NCI-H2107 treated with DMSO at 0.1 percent for 48 hours (cell line): ENCODE measurements at regions not wholly inside any gene's neighbourhood (a gene's known extent, or its start where the extent isn't known, plus 50 kb on each side); places are given as distances from the start of the nearest gene placed in this dataset.

Experiments
- DNase-seq: peaks from one replicate; lab custom pipeline; 2025; ENCODE audit not compliant: unreplicated experiment; lab: John Stamatoyannopoulos, UW

DNA sequence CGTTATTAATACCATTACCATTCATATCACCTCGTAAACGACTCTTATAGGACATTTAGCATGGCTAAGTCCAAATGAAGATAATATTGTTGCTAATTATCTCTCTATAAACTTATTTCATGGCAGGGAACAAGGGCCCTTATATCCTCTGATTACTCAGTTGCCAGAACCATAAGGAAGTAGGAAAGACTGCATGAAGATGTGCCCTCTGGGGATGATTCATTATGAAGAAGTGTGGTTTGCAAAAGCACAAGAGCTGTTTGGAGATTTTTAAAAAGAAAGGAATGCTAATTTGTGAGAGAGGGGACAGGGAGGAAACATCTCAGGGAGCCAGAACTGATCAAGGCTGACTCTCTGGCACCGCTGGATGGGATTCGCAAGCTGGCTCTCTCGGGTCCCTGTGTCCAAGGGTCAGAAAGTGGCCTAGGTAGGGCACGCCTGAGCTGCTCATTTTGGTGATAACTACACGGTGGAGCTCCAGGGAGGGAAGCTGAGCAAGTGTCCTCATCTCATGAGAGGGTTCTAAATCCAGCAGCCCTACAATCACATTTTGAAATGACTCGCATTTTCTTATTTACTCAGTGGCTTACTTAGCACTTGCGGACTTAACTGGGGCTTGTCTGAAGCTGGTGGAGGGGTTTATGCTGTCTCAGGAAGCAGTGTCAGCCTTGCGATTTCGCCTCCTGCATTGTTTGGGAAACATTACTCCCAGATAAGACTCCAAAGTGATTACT, 136.8 kb downstream of the C5orf15 start:
- DNase-seq: no peak

DNA sequence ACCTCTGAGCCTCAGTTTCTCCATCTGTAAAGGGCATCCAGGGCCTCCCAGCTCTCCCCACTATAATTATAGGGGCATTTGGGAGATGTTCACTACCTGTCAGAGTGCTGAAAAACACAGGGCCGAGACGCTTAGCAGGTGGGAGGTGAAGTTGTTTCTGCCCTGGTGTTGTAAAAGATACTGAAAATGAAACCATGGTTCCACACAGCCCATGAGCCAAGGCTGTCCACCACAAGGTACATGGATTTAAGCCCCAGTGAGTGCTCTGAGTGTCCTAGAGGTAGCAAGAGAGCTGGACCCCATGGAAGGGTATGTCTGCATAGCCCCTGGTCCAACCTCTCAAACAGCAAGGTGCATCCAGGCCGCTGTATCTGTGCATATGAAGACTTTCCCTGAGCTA, 137.5 kb downstream of the C5orf15 start:
- DNase-seq: no peak

DNA sequence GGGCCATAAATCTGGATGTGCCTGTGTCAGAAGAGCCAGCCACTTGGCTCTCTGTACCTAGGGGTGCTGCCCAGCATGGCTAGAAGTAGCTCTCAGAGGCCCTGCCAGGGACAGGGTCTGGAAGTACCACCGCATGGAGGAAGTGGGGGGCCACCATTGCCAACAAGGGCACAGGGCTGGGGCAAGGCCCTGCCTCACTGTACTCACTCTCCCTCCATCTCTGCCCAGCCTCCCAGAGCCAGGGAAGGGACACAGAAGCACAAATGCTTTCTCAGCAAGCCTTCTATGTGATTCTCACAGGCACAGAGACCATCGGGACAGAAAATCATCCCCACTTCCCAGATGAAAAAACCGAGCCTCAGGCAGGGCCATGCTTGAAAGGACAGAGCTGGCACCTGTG, 138.1 kb downstream of the C5orf15 start:
- DNase-seq: no peak

DNA sequence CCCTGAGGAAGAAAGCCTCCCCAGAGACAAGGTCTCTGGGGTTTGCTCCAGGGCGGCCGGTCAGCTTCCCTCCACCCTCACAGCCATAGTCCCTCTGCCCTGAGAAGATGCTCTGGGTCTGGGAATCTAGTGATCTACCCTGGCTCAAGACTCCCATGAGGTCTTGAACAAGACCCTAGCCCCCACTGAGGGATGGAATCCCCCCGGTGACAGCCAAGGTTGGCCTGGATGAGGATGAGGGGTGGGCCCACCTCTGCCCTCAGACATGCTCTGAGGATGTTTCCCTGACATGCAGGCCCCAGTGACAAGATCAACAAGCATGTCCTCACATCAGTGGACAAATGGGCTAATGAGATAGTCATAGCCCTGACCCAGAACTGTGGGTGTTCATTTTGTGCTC, 138.6 kb downstream of the C5orf15 start:
- DNase-seq: no peak

DNA sequence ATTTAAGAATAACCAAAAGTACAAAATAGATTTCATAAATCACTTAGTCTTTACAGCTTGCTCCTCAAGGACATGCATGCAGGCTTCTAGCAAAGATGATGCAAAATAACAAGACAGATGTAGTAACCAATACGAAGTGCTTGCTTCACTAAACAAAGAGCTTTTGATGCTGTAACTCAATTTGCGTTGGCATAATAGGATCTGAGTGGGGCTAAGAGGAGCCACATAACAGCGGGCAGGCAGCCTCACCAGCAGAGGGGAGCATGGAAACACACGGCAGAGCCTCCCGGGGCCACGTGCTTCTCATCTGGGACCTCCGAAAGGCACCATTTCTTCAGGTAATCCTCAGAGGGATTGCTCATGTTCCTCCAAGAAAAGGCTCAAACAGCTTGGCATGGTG, 139.7 kb downstream of the C5orf15 start:
- no peak for DNase-seq

DNA sequence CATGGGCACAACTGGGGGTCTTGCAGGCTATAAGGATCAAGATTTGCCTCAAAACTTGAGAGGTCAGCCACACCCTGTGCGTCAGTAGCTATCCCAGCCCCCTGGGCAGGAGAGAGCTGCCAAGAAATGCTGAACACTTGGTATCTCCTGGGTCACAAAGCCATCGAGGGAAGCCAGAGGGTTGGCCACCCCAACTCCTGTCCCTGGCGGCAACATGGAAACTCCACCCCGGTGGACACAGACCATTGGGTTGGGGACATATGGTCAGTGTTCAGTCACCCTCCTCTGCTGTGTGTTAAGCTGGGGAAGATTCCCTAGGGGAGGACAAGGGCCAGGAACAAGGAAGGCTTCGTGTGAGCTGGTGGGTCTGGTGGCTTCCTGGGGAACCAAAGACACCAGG, 140.6 kb downstream of the C5orf15 start:
- DNase-seq: no peak

DNA sequence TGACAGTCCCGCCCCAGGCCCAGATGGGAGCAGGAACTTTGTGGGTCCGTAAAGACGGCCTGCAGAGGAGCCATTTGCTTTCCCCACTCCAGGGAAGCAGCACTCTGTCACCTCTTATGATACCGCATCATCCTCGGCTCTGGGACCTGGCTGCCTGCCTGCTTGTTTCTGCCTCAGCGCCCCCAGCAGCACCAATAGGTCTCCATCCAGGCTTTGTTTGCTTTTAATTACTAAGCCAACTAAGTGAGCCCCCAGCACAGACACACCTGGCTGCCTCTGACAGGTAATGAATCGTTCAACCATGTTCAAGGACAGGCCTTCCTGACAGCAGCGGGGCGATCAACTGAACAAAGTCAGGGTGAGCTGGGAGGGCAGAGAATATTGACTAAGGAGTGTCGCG, 141.4 kb downstream of the C5orf15 start:
- DNase-seq: peak; percentile 16

DNA sequence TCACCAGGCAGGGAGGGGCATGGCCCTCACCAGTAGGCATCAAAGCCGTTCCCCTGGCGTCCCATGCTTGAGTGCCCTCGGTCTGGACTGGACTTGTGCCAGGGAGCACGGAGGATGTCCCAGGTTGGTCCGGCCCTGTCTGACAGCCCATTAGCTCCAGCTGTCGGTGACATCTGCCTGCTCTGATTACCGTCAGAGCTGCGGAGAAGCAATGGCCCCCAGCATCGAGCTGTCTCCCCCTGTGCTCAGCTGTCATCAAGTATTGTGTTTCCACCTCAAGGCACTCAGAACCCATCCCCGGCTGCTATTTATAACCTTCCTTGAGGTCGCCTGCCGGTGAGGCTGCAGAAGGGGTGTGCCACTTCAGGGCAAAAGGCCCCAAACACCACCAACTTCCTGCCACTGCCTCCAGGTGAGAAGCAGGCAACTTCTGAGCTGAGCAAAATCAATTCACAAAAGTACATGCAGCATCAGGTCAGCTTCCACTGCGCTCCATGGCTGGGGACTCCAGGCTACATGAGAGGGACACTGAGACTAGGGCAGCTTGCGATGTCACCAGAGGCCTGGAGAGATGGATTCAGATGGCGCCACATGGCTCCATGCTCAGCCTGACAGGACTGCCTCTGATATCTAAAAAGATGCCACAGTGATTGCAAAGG, 142.7 kb downstream of the C5orf15 start:
- no peak for DNase-seq

DNA sequence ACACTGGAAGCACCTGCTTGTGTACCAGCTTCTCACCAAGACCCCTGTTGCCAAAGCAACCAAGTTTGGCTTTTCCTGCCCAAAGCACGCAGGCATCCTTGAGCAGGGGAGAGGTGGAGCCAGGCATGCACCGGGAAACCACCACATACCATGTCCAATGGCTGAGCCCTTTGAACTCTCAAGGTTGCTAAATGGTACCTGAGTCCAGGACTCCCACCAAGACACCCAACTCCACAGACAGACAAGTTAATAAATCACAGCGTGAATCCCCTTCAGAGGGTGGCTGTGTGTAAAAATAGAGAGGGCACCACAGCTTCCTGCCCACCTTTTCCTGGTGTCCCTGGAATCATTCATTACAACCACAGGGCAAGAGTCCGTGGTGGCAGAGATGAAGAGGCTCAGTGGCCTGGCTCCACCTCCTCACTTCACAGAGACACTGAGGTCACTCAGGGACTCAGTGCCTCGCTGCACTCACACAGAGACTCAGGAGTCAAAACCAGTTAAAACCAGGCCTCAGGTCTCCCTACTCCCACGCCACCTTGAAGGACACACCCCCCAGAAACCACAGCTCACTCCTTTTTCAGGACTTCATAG, 143.7 kb downstream of the C5orf15 start:
- no peak for DNase-seq

DNA sequence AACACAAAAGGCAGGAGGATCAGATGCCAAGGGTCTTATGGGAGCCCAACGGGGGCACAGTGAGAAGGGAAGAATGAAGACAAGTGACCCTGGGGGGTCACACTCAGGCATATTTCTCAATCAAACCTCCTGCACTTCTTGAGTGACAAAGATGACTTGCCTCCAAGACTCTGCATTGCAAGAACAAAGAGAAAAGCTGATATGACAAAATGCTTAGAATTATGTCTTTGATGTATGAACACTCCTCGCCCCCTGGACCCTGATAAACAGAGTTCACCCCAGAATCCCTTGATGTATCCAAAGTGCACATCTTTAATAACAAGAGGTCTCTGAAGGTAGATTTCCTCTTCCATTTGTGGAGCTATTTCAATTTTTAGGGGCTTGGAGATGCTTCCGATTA, 146.5 kb downstream of the C5orf15 start:
- no peak for DNase-seq

DNA sequence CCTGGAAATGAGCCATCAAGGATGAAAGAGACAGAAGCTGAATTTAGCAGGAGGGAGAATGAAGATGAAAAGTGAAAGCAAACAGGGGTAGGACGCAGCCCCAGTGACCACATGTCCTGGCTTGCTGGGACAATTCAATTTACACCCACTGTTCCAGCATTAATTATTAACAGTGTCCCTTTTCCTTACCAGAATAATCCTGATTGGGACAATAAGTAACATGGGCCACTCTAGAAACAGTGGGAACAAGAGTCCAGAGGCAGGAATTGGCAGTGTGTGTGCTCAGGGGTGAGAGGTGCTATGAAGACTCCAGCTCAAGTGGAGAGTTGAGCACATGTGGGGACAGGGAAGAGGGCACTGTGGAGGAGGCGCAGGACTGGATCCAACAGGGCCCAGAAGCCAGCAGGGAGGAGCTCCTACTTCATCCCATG, 147.1 kb downstream of the C5orf15 start:
- no peak for DNase-seq

DNA sequence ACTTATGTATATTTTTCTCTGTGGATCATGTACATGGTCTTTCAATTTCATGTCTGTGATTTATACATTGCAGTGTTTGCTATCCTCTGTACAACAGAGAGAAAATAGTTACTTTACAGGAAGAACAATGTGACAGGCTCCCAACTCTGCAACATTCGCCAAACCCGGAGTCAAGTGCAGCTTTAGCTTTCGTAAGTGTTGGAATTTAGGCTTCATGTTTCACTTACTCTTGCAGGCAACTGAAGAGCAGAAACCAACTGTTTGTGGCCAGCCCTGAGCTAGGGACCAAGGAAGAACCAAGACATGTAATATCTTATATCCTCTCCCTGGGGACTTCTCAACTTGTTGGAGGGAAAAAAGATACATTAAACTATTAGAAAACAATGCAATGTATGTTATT, 147.9 kb downstream of the C5orf15 start:
- no peak for DNase-seq

DNA sequence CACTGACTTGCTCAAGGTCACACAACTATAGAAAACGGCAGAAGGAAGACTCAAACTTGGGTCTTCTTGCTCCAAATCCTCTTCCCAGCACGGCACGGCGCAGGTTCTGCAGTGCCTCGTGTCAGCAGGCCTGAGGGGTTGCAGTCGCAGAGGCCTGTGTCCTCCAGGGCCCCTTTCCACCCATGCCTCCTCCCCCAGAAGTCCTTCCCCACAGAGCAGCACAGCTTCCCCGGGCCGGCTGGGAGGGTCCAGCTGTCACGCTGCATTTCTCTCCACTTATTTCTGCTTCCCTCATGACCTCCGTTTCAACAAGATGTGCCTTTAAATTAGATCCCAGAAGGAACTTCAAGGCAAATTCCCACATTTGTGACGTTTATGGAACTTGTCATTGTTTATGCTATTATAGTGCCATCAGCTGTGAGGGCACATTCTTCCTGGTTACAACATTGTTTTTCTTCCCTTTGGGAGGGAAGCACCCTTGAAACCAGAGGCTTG, 148.4 kb downstream of the C5orf15 start:
- no peak for DNase-seq

DNA sequence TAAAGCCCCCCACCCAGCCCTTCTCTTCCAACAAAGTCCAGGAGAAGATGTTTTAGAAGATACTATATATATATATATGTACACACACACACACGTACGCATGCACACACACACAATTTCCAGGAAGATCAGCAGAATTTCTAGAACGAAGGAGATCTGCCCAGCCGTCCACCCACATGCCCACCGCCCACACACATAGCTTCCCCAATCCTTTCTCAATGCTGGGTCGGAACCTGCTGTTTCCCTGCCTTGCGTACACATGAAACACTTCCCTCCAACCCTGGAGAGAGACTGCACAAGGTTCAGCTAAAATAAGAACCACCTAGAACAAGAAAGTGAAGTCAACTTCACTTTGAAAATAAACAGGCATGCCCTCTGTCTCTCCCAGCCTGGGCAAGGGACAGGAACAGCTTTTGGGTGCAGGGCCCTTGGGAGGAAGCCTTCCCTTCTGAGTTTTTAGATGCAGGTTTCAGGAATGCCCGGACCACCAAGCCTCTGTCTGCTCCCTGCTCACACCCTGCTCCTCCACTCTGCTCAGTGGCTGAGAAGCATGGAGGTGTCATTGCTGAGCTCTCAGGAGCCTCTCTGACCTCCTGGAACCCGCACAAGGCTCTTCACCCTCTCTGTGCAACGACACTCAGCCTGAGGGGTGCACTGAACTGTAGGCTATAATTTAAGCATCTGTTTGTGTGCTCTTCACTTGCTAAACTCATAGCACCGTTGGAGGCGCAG, 149.4 kb downstream of the C5orf15 start:
- no peak for DNase-seq

DNA sequence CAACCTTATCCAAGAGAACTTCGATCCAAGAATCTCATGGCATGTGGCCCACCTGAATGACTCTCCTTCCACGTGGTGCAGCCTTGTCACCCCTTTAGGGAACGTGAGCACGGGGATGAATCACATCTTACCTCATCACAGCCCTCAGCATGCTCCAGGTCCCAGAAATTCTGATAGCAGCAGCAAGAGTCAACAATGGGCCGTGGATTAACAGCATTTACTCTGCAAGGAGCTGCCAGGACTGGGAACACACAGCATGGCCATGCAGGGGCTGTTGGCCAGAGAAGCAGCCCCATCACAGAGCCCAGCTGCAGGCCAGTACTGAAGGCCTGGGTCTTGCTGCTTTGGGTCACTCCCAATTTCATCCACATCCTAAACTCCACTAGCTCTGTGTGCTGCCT, 150.4 kb downstream of the C5orf15 start:
- no peak for DNase-seq

DNA sequence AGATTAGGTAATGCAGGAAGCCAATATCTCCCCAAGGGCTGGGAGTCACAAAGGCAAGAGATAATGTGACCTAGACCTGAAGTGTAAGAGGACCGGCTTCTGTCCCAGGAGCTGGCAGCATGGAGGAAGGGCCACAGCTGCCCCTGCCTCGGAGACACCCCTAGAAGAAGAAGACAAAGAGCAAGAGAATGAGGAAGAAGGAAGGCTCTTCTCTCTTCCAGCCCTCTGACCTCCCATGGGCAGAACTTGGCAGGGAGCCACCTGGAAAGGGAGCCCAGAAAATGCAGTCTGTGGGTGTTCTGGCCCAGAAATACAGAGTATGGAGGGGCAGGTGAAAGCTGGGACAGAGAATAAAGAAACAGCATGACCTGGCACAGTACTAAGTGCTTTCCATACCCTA, 151.0 kb downstream of the C5orf15 start:
- no peak for DNase-seq

DNA sequence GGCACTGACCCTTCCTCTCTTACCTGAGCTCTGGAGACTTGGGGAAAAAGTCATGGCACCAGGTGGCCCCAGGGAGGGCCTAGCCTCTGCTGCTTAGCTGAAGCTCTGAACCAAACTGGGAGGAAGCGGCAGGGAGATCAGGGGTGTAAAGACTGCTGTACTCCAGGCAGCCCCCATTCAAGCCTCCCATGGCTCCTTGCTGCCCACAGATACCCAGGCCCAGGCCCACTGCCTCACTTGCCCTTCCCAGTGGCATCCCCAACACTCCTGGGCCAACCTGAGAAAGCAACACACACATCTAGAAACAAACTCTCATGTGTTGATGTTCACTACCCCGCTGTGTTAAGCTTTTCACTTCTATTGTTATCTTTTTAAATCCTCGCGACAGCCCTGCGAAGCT, 151.6 kb downstream of the C5orf15 start:
- no peak for DNase-seq

DNA sequence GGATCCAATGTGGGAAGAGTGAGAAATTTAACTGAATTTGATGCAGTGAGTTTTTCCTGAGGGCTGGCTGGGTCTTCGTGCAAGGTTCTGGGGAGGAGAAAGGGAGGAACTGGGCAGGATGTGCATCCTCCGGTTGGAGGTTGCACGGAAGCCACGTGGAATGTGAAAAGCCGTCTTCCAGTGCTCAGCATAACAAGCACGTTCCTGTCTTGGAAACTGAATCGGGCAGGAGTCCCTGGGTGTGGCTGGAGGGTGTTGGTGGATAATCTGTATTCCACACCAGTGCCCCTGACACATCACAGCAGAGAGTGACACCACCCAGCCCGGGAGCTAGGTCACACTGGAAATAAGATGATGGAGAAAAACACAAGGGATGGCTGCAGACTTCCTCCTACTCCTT, 154.3 kb downstream of the C5orf15 start:
- DNase-seq: no peak

DNA sequence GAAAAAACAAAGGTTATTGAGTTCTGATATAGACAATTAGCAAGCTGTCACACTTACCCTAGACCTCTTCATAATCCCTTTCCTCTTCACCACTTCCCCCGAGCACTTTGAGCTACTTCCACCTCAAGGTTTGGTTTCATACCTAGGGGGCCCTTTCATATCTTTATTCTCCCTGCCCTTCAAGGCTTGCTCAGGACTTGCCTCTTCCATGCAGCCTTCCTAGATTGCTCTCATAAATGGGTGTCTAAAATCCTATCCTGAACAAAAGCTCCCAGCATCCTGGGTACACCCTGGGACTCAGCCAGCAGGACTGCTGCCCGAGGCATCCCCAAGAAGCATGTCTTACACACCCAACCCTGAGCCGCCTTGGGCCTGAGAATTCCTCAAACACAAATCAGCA, 157.3 kb downstream of the C5orf15 start:
- no peak for DNase-seq

DNA sequence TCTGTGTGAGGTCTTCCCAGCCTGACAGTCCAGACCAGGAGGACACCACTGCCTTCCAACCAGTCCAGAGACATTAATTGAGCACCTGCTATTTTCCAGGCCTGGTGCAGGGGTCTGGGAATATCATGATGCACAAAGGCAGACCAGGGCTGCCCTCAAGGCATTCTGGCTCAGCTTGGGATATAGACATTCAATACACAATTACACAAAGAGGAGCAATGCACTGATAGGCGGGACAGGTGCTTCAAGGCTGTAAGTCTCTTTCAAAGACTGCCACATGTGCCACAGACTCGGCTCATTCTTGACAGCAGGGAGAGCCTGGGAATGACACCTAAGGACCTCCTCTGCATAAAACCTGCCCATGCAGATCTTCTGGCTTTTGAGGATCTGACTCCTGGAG, 158.6 kb downstream of the C5orf15 start:
- DNase-seq: no peak

DNA sequence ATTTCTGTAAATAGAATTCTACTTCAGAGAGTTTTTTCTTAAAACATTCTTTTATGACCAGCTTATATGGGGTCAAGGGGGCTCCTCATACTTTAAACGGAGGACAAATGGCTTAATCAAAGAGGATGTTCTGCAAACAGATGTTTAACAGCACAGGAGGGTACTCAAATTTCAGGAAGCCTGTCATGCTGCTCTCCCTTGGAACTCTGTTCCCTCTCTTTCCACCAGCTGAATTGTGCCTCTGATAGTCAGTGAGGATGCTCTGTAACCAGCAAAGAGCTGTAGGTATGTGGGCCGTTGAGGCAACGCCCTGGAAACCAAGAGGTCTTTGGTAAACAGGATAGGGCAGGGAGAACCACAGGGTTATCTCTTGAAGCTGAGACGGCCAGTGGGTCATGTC, 161.1 kb downstream of the C5orf15 start:
- DNase-seq: no peak

DNA sequence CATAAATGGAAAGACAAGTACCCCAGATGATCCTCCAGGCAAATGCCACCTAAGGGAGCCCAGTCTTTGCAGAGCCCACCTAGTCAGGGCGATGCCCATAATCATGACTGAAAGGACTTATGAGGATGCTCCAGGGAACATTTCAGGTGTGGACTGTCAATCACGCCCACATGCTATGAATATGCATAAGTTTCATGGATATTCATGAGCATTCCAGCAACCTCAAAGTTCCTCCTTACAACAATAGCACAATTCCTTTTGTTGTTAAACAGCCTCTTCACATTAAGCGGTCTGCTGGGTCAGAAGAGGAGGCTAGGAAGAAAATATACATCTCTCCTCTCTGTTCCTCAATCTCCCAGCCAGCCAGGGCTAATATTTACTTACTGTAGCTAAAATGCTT, 161.6 kb downstream of the C5orf15 start:
- no peak for DNase-seq
